OCI-LY7 (cell line): ENCODE measurements at regions not wholly inside any gene's neighbourhood (a gene's known extent, or its start where the extent isn't known, plus 50 kb on each side); places are given as distances from the start of the nearest gene placed in this dataset.
"Not testable (repeated sequence)": the region's sequence is repeated elsewhere in the genome, so short reads cannot be mapped to it uniquely, and the experiment has no call there.

Experiments used
- CTCF ChIP-seq: fragments of 200-600 bp; sonication (generic); conservative IDR thresholded peaks from 2 replicates; pipeline ENCODE4 v1.5.1; 2014; ENCODE audit warnings: mild to moderate bottlenecking, antibody characterized with exemption, low read length, moderate library complexity, mixed read lengths
- EZH2phosphoT487 ChIP-seq: fragments of 200-600 bp; sonication (generic); IDR thresholded peaks from 2 replicates; pipeline ENCODE4 v1.6.1; 2018; ENCODE audit warnings: low read depth, borderline replicate concordance, mild to moderate bottlenecking, mixed run types, antibody characterized with exemption, low read length, moderate library complexity, mixed read lengths

GRCh38 chr3:15907403-15907802, 109.6 kb upstream of the ANKRD28 start:
- TF ChIP-seq CTCF, EZH2phosphoT487: not testable (repeated sequence)
